ENCODE measurements at regions not wholly inside any gene's neighbourhood (a gene's known extent, or its start where the extent isn't known, plus 50 kb on each side); places are given as distances from the start of the nearest gene placed in this dataset.
"Not testable (repeated sequence)": the region's sequence is repeated elsewhere in the genome, so short reads cannot be mapped to it uniquely, and the experiment has no call there.

- no peak for DNase-seq (ENCODE audit: low read depth)
Observed at GRCh38 chrX:10965174-10965798, 145.8 kb upstream of the HCCS start.

- DNase-seq (ENCODE audit: low read depth), result no peak
Observed at GRCh38 chrX:10966057-10966456, 145.1 kb upstream of the HCCS start.

- no peak for DNase-seq (ENCODE audit: low read depth)
Observed at GRCh38 chrX:10971176-10971575, 140.0 kb upstream of the HCCS start.

GRCh38 chrX:10971759-10972158, 139.4 kb upstream of the HCCS start:
- DNase-seq (ENCODE audit: low read depth), result no peak

GRCh38 chrX:10972706-10973105, 138.4 kb upstream of the HCCS start:
- no peak for DNase-seq (ENCODE audit: low read depth)

GRCh38 chrX:10974920-10975319, 136.2 kb upstream of the HCCS start:
- DNase-seq (ENCODE audit: low read depth), result no peak

GRCh38 chrX:10979956-10980355, 131.2 kb upstream of the HCCS start:
- no peak for DNase-seq (ENCODE audit: low read depth)

GRCh38 chrX:10981506-10981905, 129.6 kb upstream of the HCCS start:
- no peak for DNase-seq (ENCODE audit: low read depth)

GRCh38 chrX:10983526-10983925, 127.6 kb upstream of the HCCS start:
- DNase-seq (ENCODE audit: low read depth), result no peak

- DNase-seq (ENCODE audit: low read depth), result no peak
Observed at GRCh38 chrX:10984213-10984612, 126.9 kb upstream of the HCCS start.

- DNase-seq (ENCODE audit: low read depth), result no peak
Observed at GRCh38 chrX:10986616-10987015, 124.5 kb upstream of the HCCS start.

- DNase-seq (ENCODE audit: low read depth), result no peak
Observed at GRCh38 chrX:10988653-10989052, 122.5 kb upstream of the HCCS start.

GRCh38 chrX:10989386-10989785, 121.7 kb upstream of the HCCS start:
- no peak for DNase-seq (ENCODE audit: low read depth)

GRCh38 chrX:10990418-10990817, 120.7 kb upstream of the HCCS start:
- DNase-seq (ENCODE audit: low read depth), result no peak

- no peak for DNase-seq (ENCODE audit: low read depth)
Observed at GRCh38 chrX:10990976-10991375, 120.2 kb upstream of the HCCS start.

GRCh38 chrX:10992110-10992509, 119.0 kb upstream of the HCCS start:
- no peak for DNase-seq (ENCODE audit: low read depth)

GRCh38 chrX:11007076-11007475, 104.1 kb upstream of the HCCS start:
- DNase-seq (ENCODE audit: low read depth), result not testable (repeated sequence)

- DNase-seq (ENCODE audit: low read depth), result no peak
Observed at GRCh38 chrX:11010476-11010875, 100.7 kb upstream of the HCCS start.

- DNase-seq (ENCODE audit: low read depth), result no peak
Observed at GRCh38 chrX:11016728-11017127, 94.4 kb upstream of the HCCS start.

GRCh38 chrX:11022588-11022987, 88.5 kb upstream of the HCCS start:
- DNase-seq (ENCODE audit: low read depth), result not testable (repeated sequence)

GRCh38 chrX:11039926-11040325, 71.2 kb upstream of the HCCS start:
- no peak for DNase-seq (ENCODE audit: low read depth)

- no peak for DNase-seq (ENCODE audit: low read depth)
Observed at GRCh38 chrX:11040405-11040804, 70.7 kb upstream of the HCCS start.

- no peak for DNase-seq (ENCODE audit: low read depth)
Observed at GRCh38 chrX:11040996-11041395, 70.1 kb upstream of the HCCS start.

GRCh38 chrX:11050013-11050412, 61.1 kb upstream of the HCCS start:
- no peak for DNase-seq (ENCODE audit: low read depth)

GRCh38 chrX:11053351-11053750, 57.8 kb upstream of the HCCS start:
- DNase-seq (ENCODE audit: low read depth), result no peak
